GM08714 (cell line): ENCODE measurements at regions not wholly inside any gene's neighbourhood (a gene's known extent, or its start where the extent isn't known, plus 50 kb on each side); places are given as distances from the start of the nearest gene placed in this dataset.
A peak's percentile ranks its signal among the peaks of the same experiment; 100 is the strongest.

Experiments used
- H3K4me3 ChIP-seq: fragments of 200-500 bp; sonication (Bioruptor generic); 2 replicates; pipeline ENCODE4 v1.5.1; 2014; ENCODE audit warnings: mild to moderate bottlenecking, low read length, inconsistent platforms
- ZNF274 ChIP-seq: IDR thresholded peaks from 2 replicates; pipeline ENCODE4 v1.6.1; 2012; ENCODE audit warnings: mild to moderate bottlenecking, low read depth, low read length

- TF ChIP-seq ZNF274 = no peak
- no peak overlapping the region for H3K4me3 ChIP-seq
These were observed 355.9 kb downstream of the KLF12 start for GRCh38 chr13:73778242-73778864.

- no peak for TF ChIP-seq ZNF274
- no peak overlapping the region for H3K4me3 ChIP-seq
These were observed 357.1 kb downstream of the KLF12 start for GRCh38 chr13:73777134-73777533.

- TF ChIP-seq ZNF274 = no peak
These were observed 357.9 kb downstream of the KLF12 start for GRCh38 chr13:73776151-73776785.

GRCh38 chr13:73773168-73773549 is 361.0 kb downstream of the KLF12 start:
- no peak overlapping the region for H3K4me3 ChIP-seq
- no peak for TF ChIP-seq ZNF274

More at GRCh38 chr13:73776151-73776785, 357.9 kb downstream of the KLF12 start:
- H3K4me3 ChIP-seq = no peak overlapping the region

GRCh38 chr13:73772449-73773167 is 361.6 kb downstream of the KLF12 start:
- no peak for TF ChIP-seq ZNF274
- no peak overlapping the region for H3K4me3 ChIP-seq

- no peak overlapping the region for H3K4me3 ChIP-seq
These were observed 366.4 kb downstream of the KLF12 start for GRCh38 chr13:73767747-73768315.

GRCh38 chr13:73767191-73767741 is 366.9 kb downstream of the KLF12 start:
- no peak for TF ChIP-seq ZNF274
- no peak overlapping the region for H3K4me3 ChIP-seq

More at GRCh38 chr13:73767747-73768315, 366.4 kb downstream of the KLF12 start:
- no peak for TF ChIP-seq ZNF274

GRCh38 chr13:73765651-73766384 is 368.4 kb downstream of the KLF12 start:
- TF ChIP-seq ZNF274 = no peak
- peak overlapping the region; percentile 49; the same call in 1 of the 2 replicates for H3K4me3 ChIP-seq

- TF ChIP-seq ZNF274 = no peak
- H3K4me3 ChIP-seq = no peak overlapping the region
These were observed 374.8 kb downstream of the KLF12 start for GRCh38 chr13:73759434-73759833.

GRCh38 chr13:73757481-73758233 is 376.5 kb downstream of the KLF12 start:
- no peak for TF ChIP-seq ZNF274
- H3K4me3 ChIP-seq = no peak overlapping the region

GRCh38 chr13:73754727-73755292 is 379.4 kb downstream of the KLF12 start:
- H3K4me3 ChIP-seq = no peak overlapping the region
- TF ChIP-seq ZNF274 = no peak

GRCh38 chr13:73754241-73754640 is 380.0 kb downstream of the KLF12 start:
- no peak overlapping the region for H3K4me3 ChIP-seq
- no peak for TF ChIP-seq ZNF274

- H3K4me3 ChIP-seq = no peak overlapping the region
- TF ChIP-seq ZNF274 = no peak
These were observed 382.9 kb downstream of the KLF12 start for GRCh38 chr13:73751290-73751689.

- no peak overlapping the region for H3K4me3 ChIP-seq
- TF ChIP-seq ZNF274 = no peak
These were observed 385.8 kb downstream of the KLF12 start for GRCh38 chr13:73748404-73748803.
